Endothelial cell of umbilical vein (primary cell): ENCODE measurements at regions not wholly inside any gene's neighbourhood (a gene's known extent, or its start where the extent isn't known, plus 50 kb on each side); places are given as distances from the start of the nearest gene placed in this dataset.

Source experiments
- BruUV-seq: library from RNA; stranded (reverse); fragments of 400-500 nt; replicated peaks from 2 replicates; lab custom pipeline; 2021; lab: Mats Ljungman, UMichigan
- CTCF ChIA-PET: fragments of 300-600, 350-600 bp; sonication (Branson Sonifier 250); formaldehyde crosslinking; loops from one replicate; lab custom pipeline; 2021; ENCODE audit warnings: antibody characterized with exemption, inconsistent platforms; lab: Charles Lee
- POLR2A ChIA-PET: fragments of 300-600, 350-600 bp; sonication (Branson Sonifier 250); formaldehyde crosslinking; loops from one replicate; lab custom pipeline; 2021; ENCODE audit warnings: antibody characterized with exemption, inconsistent platforms; lab: Charles Lee
- DNase-seq: peaks from one replicate; pipeline ENCODE4 v3.0.0-alpha.2; 2011; ENCODE audit warnings: low read depth, low spot score
- FAIRE-seq: peaks from 2 replicates; lab custom pipeline; 2011; peaks lifted over from hg19 to GRCh38; lab: Jason Lieb, UNC
- H2AFZ ChIP-seq: 2 replicates; pipeline ENCODE4 v1.6.0; 2012; ENCODE audit warnings: low read depth, low read length, control low read depth, inconsistent platforms
- H3K27ac ChIP-seq: 2 replicates; pipeline ENCODE4 v1.5.1; 2011; ENCODE audit warnings: low read depth, mild to moderate bottlenecking, control low read depth, low read length, moderate library complexity; ENCODE audit not compliant: insufficient read depth
- H3K27me3 ChIP-seq, 2 experiments: 2 replicates each; pipeline versions ENCODE4 v1.6.0 to v1.6.1; 2011; ENCODE audit warnings: low read length in 2 of 2, mixed read lengths in 1 of 2; ENCODE audit not compliant: control insufficient read depth in 2 of 2, insufficient read depth in 2 of 2
- H3K36me3 ChIP-seq, 2 experiments: 2 replicates in 1 of 2; 3 replicates in 1 of 2; pipeline ENCODE4 v1.5.1; 2011; ENCODE audit warnings: low read length in 2 of 2, mild to moderate bottlenecking in 1 of 2, moderate library complexity in 1 of 2; ENCODE audit not compliant: control insufficient read depth in 2 of 2, insufficient read depth in 2 of 2; ENCODE audit errors: extremely low read depth in 1 of 2
- H3K4me1 ChIP-seq: 3 replicates; pipeline ENCODE4 v1.5.1; 2011; ENCODE audit warnings: mild to moderate bottlenecking, low read length; ENCODE audit not compliant: control insufficient read depth, insufficient read depth; ENCODE audit errors: extremely low read depth
- H3K4me2 ChIP-seq: 2 replicates; pipeline ENCODE4 v1.6.1; 2011; ENCODE audit warnings: low read length, control low read depth, mixed read lengths; ENCODE audit not compliant: insufficient read depth
- H3K4me3 ChIP-seq, 3 experiments: fragments of 200-600 bp in 1 of 3; sonication (generic), shearing (Covaris generic) in 1 of 3; replicated peaks in 1 of 3; 2 replicates each; pipeline ENCODE4 v1.5.1; 2011 to 2016; ENCODE audit warnings: control low read depth in 3 of 3, low read length in 3 of 3, mild to moderate bottlenecking in 2 of 3, inconsistent platforms in 1 of 3, low read depth in 1 of 3, moderate library complexity in 1 of 3; ENCODE audit not compliant: insufficient read depth in 1 of 3
- H3K79me2 ChIP-seq: 2 replicates; pipeline ENCODE4 v1.6.0; 2012; ENCODE audit warnings: low read length, inconsistent platforms; ENCODE audit not compliant: control insufficient read depth, insufficient read depth
- H3K9ac ChIP-seq: replicated peaks from 2 replicates; pipeline ENCODE3; 2011; ENCODE audit warnings: low read length, control low read depth; ENCODE audit not compliant: insufficient read depth; ENCODE audit errors: extremely low read depth
- H3K9me1 ChIP-seq: replicated peaks from 3 replicates; pipeline ENCODE4 v1.6.0; 2011; ENCODE audit warnings: mild to moderate bottlenecking, low read length; ENCODE audit not compliant: control insufficient read depth, insufficient read depth; ENCODE audit errors: extremely low read depth
- H3K9me3 ChIP-seq: replicated peaks from 2 replicates; pipeline ENCODE4 v1.5.1; 2012; ENCODE audit warnings: low read length, inconsistent platforms; ENCODE audit not compliant: control insufficient read depth, insufficient read depth
- H4K20me1 ChIP-seq: replicated peaks from 2 replicates; pipeline ENCODE3; 2011; ENCODE audit warnings: mild to moderate bottlenecking, low read length; ENCODE audit not compliant: control insufficient read depth, insufficient read depth; ENCODE audit errors: extremely low read depth
- EZH2 ChIP-seq: IDR thresholded peaks from 2 replicates; pipeline ENCODE4 v1.6.1; 2012; ENCODE audit warnings: borderline replicate concordance, low read depth, mild to moderate bottlenecking, moderate library complexity, low read length, inconsistent platforms; ENCODE audit not compliant: severe bottlenecking
- FOS ChIP-seq: IDR thresholded peaks from 2 replicates; pipeline ENCODE4 v1.6.1; 2011; ENCODE audit warnings: mild to moderate bottlenecking, low read length, moderate library complexity, borderline replicate concordance; ENCODE audit not compliant: insufficient read depth
- GATA2 ChIP-seq: IDR thresholded peaks from 2 replicates; pipeline ENCODE4 v1.7.0; 2011; ENCODE audit warnings: low read depth, mild to moderate bottlenecking, moderate library complexity, mixed read lengths, low read length; ENCODE audit not compliant: insufficient read length, insufficient read depth
- JUN ChIP-seq: IDR thresholded peaks from 2 replicates; pipeline ENCODE4 v1.6.1; 2011; ENCODE audit warnings: borderline replicate concordance, low read depth; ENCODE audit not compliant: insufficient read length, insufficient read depth
- MYC ChIP-seq: IDR thresholded peaks from one replicate; pipeline ENCODE4 v1.6.1; 2011; ENCODE audit warnings: mild to moderate bottlenecking, low read depth, low read length
- POLR2A ChIP-seq: IDR thresholded peaks from 2 replicates; pipeline ENCODE4 v1.6.1; 2012; ENCODE audit warnings: low read depth, mild to moderate bottlenecking, control low read depth, low read length
- POLR2AphosphoS5 ChIP-seq: IDR thresholded peaks from 2 replicates; pipeline ENCODE4 v1.6.1; 2012; ENCODE audit warnings: low read depth, mild to moderate bottlenecking, control low read depth, low read length, moderate library complexity; ENCODE audit not compliant: insufficient read depth
- dilution Hi-C: fragments of 300-500 bp; cut with MboI; formaldehyde crosslinking; loops from one replicate; pipeline ENCODE4 v1.15.0; 2019; ENCODE audit warnings: low sequenced_read_pairs; ENCODE audit not compliant: extremely low pct_ligation_motif_present
- intact Hi-C: fragments of 100-400 bp; cut with micrococcal nuclease; formaldehyde crosslinking; loops from one replicate; pipeline ENCODE4 v1.10.0; 2022
- TF ChIP-seq, protein P1 (sequence below), 2 donors: IDR thresholded peaks; 1 replicate in 1 of 2; 2 replicates in 1 of 2; pipeline ENCODE4 v1.5.1; 2011; ENCODE audit warnings: low read length in 2 of 2, mild to moderate bottlenecking in 2 of 2, moderate library complexity in 2 of 2, control low read depth in 1 of 2, inconsistent platforms in 1 of 2, low read depth in 1 of 2; ENCODE audit not compliant: insufficient read depth in 1 of 2; ENCODE audit errors: extremely low read depth in 1 of 2
- TF ChIP-seq, protein P2 (sequence below): IDR thresholded peaks from 2 replicates; pipeline ENCODE4 v1.6.1; 2011; ENCODE audit not compliant: insufficient read depth, insufficient read length

DNA sequence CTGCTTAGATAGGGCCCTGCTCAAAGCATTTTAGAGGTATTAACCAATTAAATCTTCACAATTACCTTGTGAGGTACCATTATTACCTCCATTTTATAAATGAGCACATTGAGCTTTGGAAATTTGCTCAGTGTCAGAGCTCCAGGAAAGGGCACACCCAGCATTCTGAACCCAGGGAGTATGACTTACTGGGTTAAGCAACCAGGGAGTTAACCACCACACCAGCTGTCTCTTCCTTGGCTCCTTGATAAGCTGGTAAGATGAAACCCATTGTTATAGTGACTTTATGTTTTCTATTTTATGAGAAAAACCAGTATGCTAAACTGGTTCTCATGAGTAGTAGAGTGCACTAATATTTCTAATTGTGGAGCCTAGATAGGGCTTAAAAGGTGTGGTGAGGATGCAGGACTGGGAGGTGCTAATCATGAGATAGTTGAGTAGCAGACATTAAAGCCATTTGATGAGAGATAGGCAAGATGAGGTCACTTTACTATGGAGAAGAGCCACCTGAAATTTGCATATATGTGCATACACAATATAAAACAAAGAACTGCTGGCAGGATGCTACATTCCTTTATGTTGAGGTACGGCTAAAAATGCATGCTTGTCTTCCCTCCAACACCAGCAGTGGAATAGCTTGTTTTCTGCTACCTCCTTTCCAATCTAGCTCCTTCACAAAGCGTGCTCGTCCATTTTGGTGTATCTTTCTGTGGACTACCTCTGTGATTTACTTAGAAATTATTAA is 556.1 kb downstream of the SPRY1 start:
- Histone ChIP-seq H2AFZ (no peak overlapping the region), H3K9me1 (no peaks in the 10 kb centered on the region), H3K27me3 (no peaks in the 10 kb centered on the region), H3K9ac (no peak overlapping the region), H3K4me1 (no peaks in the 10 kb centered on the region), H3K36me3 (no peaks in the 10 kb centered on the region), H3K4me3 (no peak overlapping the region), H3K9me3 (no peaks in the 10 kb centered on the region), H3K79me2 (no peaks in the 10 kb centered on the region), H4K20me1 (no peaks in the 10 kb centered on the region), H3K27ac (no peak overlapping the region), H3K4me2 (no peak overlapping the region)
- BruUV-seq, result no TSS peak
- intact Hi-C loops (no loop called here), dilution Hi-C loops (no loop called here)
- DNase-seq (no peak), FAIRE-seq (no peak)
- TF ChIP-seq, protein P1, sequence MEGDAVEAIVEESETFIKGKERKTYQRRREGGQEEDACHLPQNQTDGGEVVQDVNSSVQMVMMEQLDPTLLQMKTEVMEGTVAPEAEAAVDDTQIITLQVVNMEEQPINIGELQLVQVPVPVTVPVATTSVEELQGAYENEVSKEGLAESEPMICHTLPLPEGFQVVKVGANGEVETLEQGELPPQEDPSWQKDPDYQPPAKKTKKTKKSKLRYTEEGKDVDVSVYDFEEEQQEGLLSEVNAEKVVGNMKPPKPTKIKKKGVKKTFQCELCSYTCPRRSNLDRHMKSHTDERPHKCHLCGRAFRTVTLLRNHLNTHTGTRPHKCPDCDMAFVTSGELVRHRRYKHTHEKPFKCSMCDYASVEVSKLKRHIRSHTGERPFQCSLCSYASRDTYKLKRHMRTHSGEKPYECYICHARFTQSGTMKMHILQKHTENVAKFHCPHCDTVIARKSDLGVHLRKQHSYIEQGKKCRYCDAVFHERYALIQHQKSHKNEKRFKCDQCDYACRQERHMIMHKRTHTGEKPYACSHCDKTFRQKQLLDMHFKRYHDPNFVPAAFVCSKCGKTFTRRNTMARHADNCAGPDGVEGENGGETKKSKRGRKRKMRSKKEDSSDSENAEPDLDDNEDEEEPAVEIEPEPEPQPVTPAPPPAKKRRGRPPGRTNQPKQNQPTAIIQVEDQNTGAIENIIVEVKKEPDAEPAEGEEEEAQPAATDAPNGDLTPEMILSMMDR (IDR thresholded peaks at IDR 0.05; ENCODE audit: extremely low read depth in 1 of 2, insufficient read depth in 1 of 2, low read depth in 1 of 2, low read length in 2 of 2), result no peak
- no peak for TF ChIP-seq POLR2A
- no peak for TF ChIP-seq GATA2
- no peak for TF ChIP-seq FOS
- no peak for TF ChIP-seq EZH2
- TF ChIP-seq MYC, result no peak
- TF ChIP-seq POLR2AphosphoS5, result no peak
- TF ChIP-seq, protein P2, sequence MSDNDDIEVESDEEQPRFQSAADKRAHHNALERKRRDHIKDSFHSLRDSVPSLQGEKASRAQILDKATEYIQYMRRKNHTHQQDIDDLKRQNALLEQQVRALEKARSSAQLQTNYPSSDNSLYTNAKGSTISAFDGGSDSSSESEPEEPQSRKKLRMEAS, result no peak
- TF ChIP-seq JUN, result no peak
- ChIA-PET CTCF (interaction anchor here (1.6 kb wide), 1 partner anchor 11 kb away, joined by 4 read pairs; no protein-coding TSS in a partner anchor), POLR2A (no interaction called here)
